Stimulated activated CD4-positive, alpha-beta T cell treated with anti-CD3 and anti-CD28 coated beads, TNF-alpha, amount 100 ng/mL, for 4 hours (primary cell): ENCODE measurements at regions not wholly inside any gene's neighbourhood (a gene's known extent, or its start where the extent isn't known, plus 50 kb on each side); places are given as distances from the start of the nearest gene placed in this dataset.
"Not testable (repeated sequence)": the region's sequence is repeated elsewhere in the genome, so short reads cannot be mapped to it uniquely, and the experiment has no call there.

Experiments used
- DNase-seq, 3 experiments: peaks; one replicate each; pipeline ENCODE4 v3.0.0-alpha.2; 2020; ENCODE audit warnings: low read depth in 3 of 3

GRCh38 chr5:34096033-34096432 lies 53.0 kb upstream of the C1QTNF3 start:
- DNase-seq: not testable (repeated sequence)

GRCh38 chr5:34099891-34100290 lies 56.9 kb upstream of the C1QTNF3 start:
- DNase-seq: not testable (repeated sequence)

GRCh38 chr5:34101567-34101966 lies 58.6 kb upstream of the C1QTNF3 start:
- DNase-seq: not testable (repeated sequence)

- not testable (repeated sequence) for DNase-seq
These were observed 65.9 kb upstream of the C1QTNF3 start for GRCh38 chr5:34108897-34109296.

- DNase-seq: not testable (repeated sequence)
These were observed 81.3 kb upstream of the C1QTNF3 start for GRCh38 chr5:34124280-34124679.

- DNase-seq: not testable (repeated sequence)
These were observed 82.3 kb upstream of the C1QTNF3 start for GRCh38 chr5:34125354-34125753.

- DNase-seq: not testable (repeated sequence)
These were observed 83.7 kb upstream of the C1QTNF3 start for GRCh38 chr5:34126741-34127140.

GRCh38 chr5:34127818-34128217 lies 84.8 kb upstream of the C1QTNF3 start:
- not testable (repeated sequence) for DNase-seq

- not testable (repeated sequence) for DNase-seq
These were observed 85.9 kb upstream of the C1QTNF3 start for GRCh38 chr5:34128890-34129289.

GRCh38 chr5:34154988-34155387 lies 112.0 kb upstream of the C1QTNF3 start:
- DNase-seq: not testable (repeated sequence)

GRCh38 chr5:34156703-34157414 lies 113.8 kb upstream of the C1QTNF3 start:
- DNase-seq: not testable (repeated sequence)

GRCh38 chr5:34160904-34161303 lies 117.9 kb upstream of the C1QTNF3 start:
- DNase-seq: not testable (repeated sequence)

GRCh38 chr5:34171398-34171797 lies 128.4 kb upstream of the C1QTNF3 start:
- DNase-seq: not testable (repeated sequence)

- DNase-seq: not testable (repeated sequence)
These were observed 136.6 kb upstream of the C1QTNF3 start for GRCh38 chr5:34179453-34180190.

- not testable (repeated sequence) for DNase-seq
These were observed 137.2 kb upstream of the C1QTNF3 start for GRCh38 chr5:34180225-34180624.

- DNase-seq: not testable (repeated sequence)
These were observed 138.1 kb upstream of the C1QTNF3 start for GRCh38 chr5:34180940-34181614.

- DNase-seq: not testable (repeated sequence)
These were observed 142.0 kb upstream of the C1QTNF3 start for GRCh38 chr5:34185005-34185404.

GRCh38 chr5:34185572-34185971 lies 142.6 kb upstream of the C1QTNF3 start:
- not testable (repeated sequence) for DNase-seq

GRCh38 chr5:34186108-34186507 lies 143.1 kb upstream of the C1QTNF3 start:
- not testable (repeated sequence) for DNase-seq

GRCh38 chr5:34186865-34187264 lies 143.9 kb upstream of the C1QTNF3 start:
- not testable (repeated sequence) for DNase-seq

GRCh38 chr5:34187441-34187840 lies 144.4 kb upstream of the C1QTNF3 start:
- DNase-seq: not testable (repeated sequence)
